DOHH2 (cell line): ENCODE measurements at regions not wholly inside any gene's neighbourhood (a gene's known extent, or its start where the extent isn't known, plus 50 kb on each side); places are given as distances from the start of the nearest gene placed in this dataset.

Experiments
- H3F3A ChIP-seq: fragments of 200-600 bp; sonication (generic), shearing (Covaris generic); 2 replicates; pipeline ENCODE4 v1.6.0; 2016; ENCODE audit warnings: antibody characterized with exemption, mild to moderate bottlenecking; ENCODE audit not compliant: control insufficient read depth, insufficient read depth
- H3K27ac ChIP-seq: fragments of 200-600 bp; sonication (generic); 2 replicates; pipeline ENCODE4 v1.5.1; 2014; ENCODE audit warnings: low read depth, mild to moderate bottlenecking, low read length, moderate library complexity
- H3K27me3 ChIP-seq: fragments of 200-600 bp; sonication (generic); 2 replicates; pipeline ENCODE4 v1.6.1; 2014; ENCODE audit warnings: mild to moderate bottlenecking, low read length, mixed read lengths; ENCODE audit not compliant: control insufficient read depth
- H3K36me3 ChIP-seq: fragments of 200-600 bp; sonication (generic); 2 replicates; pipeline ENCODE4 v1.6.1; 2014; ENCODE audit warnings: mild to moderate bottlenecking, low read length, moderate library complexity, mixed read lengths; ENCODE audit not compliant: control insufficient read depth
- H3K4me1 ChIP-seq: fragments of 200-600 bp; sonication (generic); 2 replicates; pipeline ENCODE4 v1.6.1; 2014; ENCODE audit warnings: mild to moderate bottlenecking, low read length, mixed read lengths; ENCODE audit not compliant: control insufficient read depth
- H3K4me2 ChIP-seq: fragments of 200-600 bp; sonication (generic); 2 replicates; pipeline ENCODE4 v1.6.0; 2014; ENCODE audit warnings: mild to moderate bottlenecking, low read length, moderate library complexity
- H3K4me3 ChIP-seq: fragments of 200-600 bp; sonication (generic); 2 replicates; pipeline ENCODE4 v1.5.1; 2014; ENCODE audit warnings: mild to moderate bottlenecking, low read length, mixed read lengths
- H3K79me2 ChIP-seq: fragments of 200-600 bp; sonication (generic); 2 replicates; pipeline ENCODE4 v1.6.1; 2014; ENCODE audit warnings: mild to moderate bottlenecking, low read length, mixed read lengths; ENCODE audit not compliant: control insufficient read depth
- H3K9me2 ChIP-seq: fragments of 200-600 bp; sonication (generic); replicated peaks from 2 replicates; pipeline ENCODE4 v1.6.1; 2014; ENCODE audit warnings: mild to moderate bottlenecking, low read length, mixed read lengths; ENCODE audit not compliant: control insufficient read depth
- H3K9me3 ChIP-seq: fragments of 200-600 bp; sonication (generic); 2 replicates; pipeline ENCODE4 v1.6.1; 2014; ENCODE audit warnings: antibody characterized with exemption, low read length, mixed read lengths; ENCODE audit not compliant: control insufficient read depth, insufficient read depth
- H4K20me1 ChIP-seq: fragments of 200-600 bp; sonication (generic); 2 replicates; pipeline ENCODE4 v1.6.0; 2014; ENCODE audit warnings: low read depth, mild to moderate bottlenecking, antibody characterized with exemption, low read length, moderate library complexity; ENCODE audit not compliant: control insufficient read depth, insufficient read depth
- CTCF ChIP-seq: fragments of 200-600 bp; sonication (generic); IDR thresholded peaks from one replicate; pipeline ENCODE4 v1.5.1; 2014; ENCODE audit warnings: antibody characterized with exemption, mild to moderate bottlenecking, low read depth, low read length; ENCODE audit not compliant: poor library complexity, severe bottlenecking
- EZH2phosphoT487 ChIP-seq: fragments of 200-600 bp; sonication (generic); IDR thresholded peaks from 2 replicates; pipeline ENCODE4 v1.6.1; 2017; ENCODE audit warnings: borderline replicate concordance, mild to moderate bottlenecking, antibody characterized with exemption, low read length, moderate library complexity, mixed read lengths

- Histone ChIP-seq H3K36me3 (no peaks in the 10 kb centered on the region), H3K4me2 (no peak overlapping the region), H3K27me3 (peaks cover 16% of the 10 kb centered on the region), H3F3A (no peaks in the 10 kb centered on the region), H3K9me3 (no peaks in the 10 kb centered on the region), H3K79me2 (no peaks in the 10 kb centered on the region), H3K9me2 (no peaks in the 10 kb centered on the region), H3K4me3 (no peak overlapping the region), H3K4me1 (no peaks in the 10 kb centered on the region), H3K27ac (no peak overlapping the region), H4K20me1 (no peaks in the 10 kb centered on the region)
- TF ChIP-seq EZH2phosphoT487 (no peak), CTCF (no peak)
Observed at GRCh38 chr7:26593896-26594295, 270.5 kb downstream of the SKAP2 start.

DNA sequence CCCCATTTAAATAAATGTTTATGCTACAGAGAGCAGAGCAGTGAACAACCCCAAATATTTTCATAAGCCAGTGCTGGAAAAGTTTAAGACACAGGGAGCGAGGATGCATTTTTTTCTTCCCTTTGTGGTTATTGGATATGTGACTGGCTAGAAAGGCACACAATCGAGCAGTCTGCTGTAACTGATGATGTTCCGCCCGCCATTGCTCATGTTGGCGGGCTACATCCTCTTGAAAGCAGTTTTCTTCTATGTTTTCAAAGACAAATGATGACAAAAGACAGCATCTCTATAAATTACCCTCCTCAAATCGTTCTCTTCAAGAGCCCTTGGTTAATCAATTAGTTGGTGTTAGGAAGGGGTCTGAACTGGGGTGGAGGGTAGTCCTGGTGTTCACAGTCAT lies 269.8 kb downstream of the SKAP2 start:
- no peak overlapping the region for H3K27ac ChIP-seq
- H3F3A ChIP-seq: no peaks in the 10 kb centered on the region
- H3K79me2 ChIP-seq: no peaks in the 10 kb centered on the region
- H3K4me1 ChIP-seq: no peaks in the 10 kb centered on the region
- TF ChIP-seq CTCF: no peak
- TF ChIP-seq EZH2phosphoT487: no peak
- H4K20me1 ChIP-seq: no peaks in the 10 kb centered on the region
- H3K27me3 ChIP-seq: peaks cover 18% of the 10 kb centered on the region
- no peaks in the 10 kb centered on the region for H3K36me3 ChIP-seq
- no peaks in the 10 kb centered on the region for H3K9me2 ChIP-seq
- no peak overlapping the region for H3K4me3 ChIP-seq
- H3K4me2 ChIP-seq: no peak overlapping the region
- no peaks in the 10 kb centered on the region for H3K9me3 ChIP-seq

GRCh38 chr7:26598867-26599266 lies 265.5 kb downstream of the SKAP2 start:
- no peaks in the 10 kb centered on the region for H3K4me1 ChIP-seq

More at GRCh38 chr7:26598867-26599266, 265.5 kb downstream of the SKAP2 start:
- no peaks in the 10 kb centered on the region for H3F3A ChIP-seq
- no peaks in the 10 kb centered on the region for H3K79me2 ChIP-seq
- no peak overlapping the region for H3K4me3 ChIP-seq
- H3K9me2 ChIP-seq: no peaks in the 10 kb centered on the region
- no peaks in the 10 kb centered on the region for H4K20me1 ChIP-seq
- no peaks in the 10 kb centered on the region for H3K9me3 ChIP-seq
- peaks cover 17% of the 10 kb centered on the region for H3K27me3 ChIP-seq
- no peak overlapping the region for H3K4me2 ChIP-seq
- H3K36me3 ChIP-seq: no peaks in the 10 kb centered on the region
- TF ChIP-seq EZH2phosphoT487 (no peak), CTCF (no peak)
- H3K27ac ChIP-seq: no peak overlapping the region
